ENCODE measurements at regions not wholly inside any gene's neighbourhood (a gene's known extent, or its start where the extent isn't known, plus 50 kb on each side); places are given as distances from the start of the nearest gene placed in this dataset.

DNA sequence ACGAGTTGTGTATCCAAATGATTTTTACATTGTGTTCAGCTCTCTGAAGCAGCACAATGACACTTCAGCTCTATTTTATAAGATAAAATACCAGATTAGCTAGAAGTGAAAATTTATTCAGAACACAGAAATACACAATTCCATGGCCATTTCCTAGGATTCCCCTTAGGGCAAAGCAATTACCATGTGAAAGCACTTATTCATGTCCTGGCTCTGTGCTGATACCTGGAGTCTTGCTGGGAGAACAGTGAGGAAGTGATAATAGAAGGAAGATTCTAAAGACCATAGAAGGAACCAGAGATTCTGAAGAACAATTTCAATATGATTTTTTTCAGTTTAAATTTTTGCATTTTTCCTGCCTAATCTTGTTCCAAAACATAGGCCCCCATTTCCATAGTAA is 657.4 kb upstream of the ZWINT start:
- Histone ChIP-seq H3K27me3 (ENCODE audit: low read depth) (no peaks in the 10 kb centered on the region), H3K36me3 (no peaks in the 10 kb centered on the region), H3K4me1 (peaks cover 12% of the 10 kb centered on the region), H3K27ac (replicated peaks) (no peak overlapping the region), H3K9me3 (replicated peaks) (peaks cover 9% of the 10 kb centered on the region), H3K4me3 (no peak overlapping the region)
- DNase-seq, result no peak
- TF ChIP-seq, protein P1, sequence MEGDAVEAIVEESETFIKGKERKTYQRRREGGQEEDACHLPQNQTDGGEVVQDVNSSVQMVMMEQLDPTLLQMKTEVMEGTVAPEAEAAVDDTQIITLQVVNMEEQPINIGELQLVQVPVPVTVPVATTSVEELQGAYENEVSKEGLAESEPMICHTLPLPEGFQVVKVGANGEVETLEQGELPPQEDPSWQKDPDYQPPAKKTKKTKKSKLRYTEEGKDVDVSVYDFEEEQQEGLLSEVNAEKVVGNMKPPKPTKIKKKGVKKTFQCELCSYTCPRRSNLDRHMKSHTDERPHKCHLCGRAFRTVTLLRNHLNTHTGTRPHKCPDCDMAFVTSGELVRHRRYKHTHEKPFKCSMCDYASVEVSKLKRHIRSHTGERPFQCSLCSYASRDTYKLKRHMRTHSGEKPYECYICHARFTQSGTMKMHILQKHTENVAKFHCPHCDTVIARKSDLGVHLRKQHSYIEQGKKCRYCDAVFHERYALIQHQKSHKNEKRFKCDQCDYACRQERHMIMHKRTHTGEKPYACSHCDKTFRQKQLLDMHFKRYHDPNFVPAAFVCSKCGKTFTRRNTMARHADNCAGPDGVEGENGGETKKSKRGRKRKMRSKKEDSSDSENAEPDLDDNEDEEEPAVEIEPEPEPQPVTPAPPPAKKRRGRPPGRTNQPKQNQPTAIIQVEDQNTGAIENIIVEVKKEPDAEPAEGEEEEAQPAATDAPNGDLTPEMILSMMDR (IDR thresholded peaks at IDR 0.05; ENCODE audit: borderline replicate concordance), result no peak
- intact Hi-C loops (cut with micrococcal nuclease), result no loop called here

DNA sequence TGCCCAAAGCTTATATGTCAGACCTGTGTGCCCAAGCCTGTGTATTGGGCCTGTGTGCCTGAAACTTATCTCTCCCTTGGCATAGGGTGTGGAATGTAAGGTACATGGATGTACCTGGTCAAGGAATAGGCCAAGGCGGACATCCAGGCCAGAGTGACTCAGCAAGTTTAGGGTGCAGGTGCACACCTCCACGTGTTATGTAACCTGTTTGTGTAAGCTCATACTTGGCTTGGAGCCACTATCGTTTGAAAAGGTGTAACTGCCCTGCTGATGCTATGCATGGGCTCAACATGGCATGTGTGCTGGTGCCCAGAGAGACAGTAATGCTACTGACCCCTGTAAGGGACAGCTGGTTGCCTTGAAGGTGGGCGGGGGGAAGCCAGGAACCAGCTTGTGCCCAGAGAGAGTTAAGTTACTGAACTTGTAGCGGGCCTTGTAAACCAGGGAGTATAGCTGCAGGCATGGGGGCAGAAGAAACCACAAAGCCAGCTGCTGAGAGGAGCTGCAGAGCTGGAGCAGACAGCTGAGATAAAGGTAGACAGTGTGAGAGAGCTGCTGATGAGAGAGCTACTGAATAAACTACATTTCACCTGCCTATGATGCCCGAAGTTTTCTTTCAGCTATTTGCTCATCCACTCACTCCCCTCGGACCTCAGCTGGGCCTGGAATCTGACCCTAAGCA is 656.4 kb upstream of the ZWINT start:
- Histone ChIP-seq H3K4me3 (no peak overlapping the region), H3K4me1 (peaks cover 12% of the 10 kb centered on the region), H3K36me3 (no peaks in the 10 kb centered on the region), H3K9me3 (replicated peaks) (peaks cover 9% of the 10 kb centered on the region), H3K27ac (replicated peaks) (no peak overlapping the region), H3K27me3 (ENCODE audit: low read depth) (no peaks in the 10 kb centered on the region)
- intact Hi-C loops (cut with micrococcal nuclease), result no loop called here
- DNase-seq, result no peak
- TF ChIP-seq, protein P1 (IDR thresholded peaks at IDR 0.05; ENCODE audit: borderline replicate concordance), result no peak

GRCh38 chr10:57015595-57016318 is 654.7 kb upstream of the ZWINT start:
- no peak for DNase-seq
- intact Hi-C loops (cut with micrococcal nuclease), result no loop called here
- no peaks in the 10 kb centered on the region for H3K27me3 ChIP-seq (ENCODE audit: low read depth)
- no peaks in the 10 kb centered on the region for H3K36me3 ChIP-seq
- peak overlapping the region; percentile 53 for H3K4me3 ChIP-seq
- peak overlapping the region; percentile 68 for H3K27ac ChIP-seq (replicated peaks)
- peaks cover 3% of the 10 kb centered on the region for H3K9me3 ChIP-seq (replicated peaks)
- TF ChIP-seq, protein P1 (IDR thresholded peaks at IDR 0.05; ENCODE audit: borderline replicate concordance), result no peak
- peaks cover 12% of the 10 kb centered on the region for H3K4me1 ChIP-seq

- DNase-seq, result no peak
- Histone ChIP-seq H3K36me3 (no peaks in the 10 kb centered on the region), H3K9me3 (replicated peaks) (no peaks in the 10 kb centered on the region), H3K27me3 (ENCODE audit: low read depth) (no peaks in the 10 kb centered on the region), H3K4me1 (peaks cover 12% of the 10 kb centered on the region), H3K4me3 (peak overlapping the region; percentile 53), H3K27ac (replicated peaks) (peak overlapping the region; percentile 68)
- TF ChIP-seq, protein P1 (IDR thresholded peaks at IDR 0.05; ENCODE audit: borderline replicate concordance), result no peak
- intact Hi-C loops (cut with micrococcal nuclease), result no loop called here
These were observed 654.1 kb upstream of the ZWINT start for GRCh38 chr10:57015187-57015586.

- no peaks in the 10 kb centered on the region for H3K27me3 ChIP-seq (ENCODE audit: low read depth)
- H3K4me3 ChIP-seq, result peak overlapping the region; percentile 53
- intact Hi-C loops (cut with micrococcal nuclease), result no loop called here
- peaks cover 12% of the 10 kb centered on the region for H3K4me1 ChIP-seq
- H3K9me3 ChIP-seq (replicated peaks), result no peaks in the 10 kb centered on the region
- no peak for DNase-seq
- H3K36me3 ChIP-seq, result no peaks in the 10 kb centered on the region
- peak overlapping the region; percentile 68 for H3K27ac ChIP-seq (replicated peaks)
- TF ChIP-seq, protein P1 (IDR thresholded peaks at IDR 0.05; ENCODE audit: borderline replicate concordance), result no peak
These were observed 653.7 kb upstream of the ZWINT start for GRCh38 chr10:57014758-57015157.

Measured in left ventricle myocardium inferior (tissue), 1 donor.